ENCODE measurements at regions not wholly inside any gene's neighbourhood (a gene's known extent, or its start where the extent isn't known, plus 50 kb on each side); places are given as distances from the start of the nearest gene placed in this dataset.
"Not testable (repeated sequence)": the region's sequence is repeated elsewhere in the genome, so short reads cannot be mapped to it uniquely, and the experiment has no call there.

DNA sequence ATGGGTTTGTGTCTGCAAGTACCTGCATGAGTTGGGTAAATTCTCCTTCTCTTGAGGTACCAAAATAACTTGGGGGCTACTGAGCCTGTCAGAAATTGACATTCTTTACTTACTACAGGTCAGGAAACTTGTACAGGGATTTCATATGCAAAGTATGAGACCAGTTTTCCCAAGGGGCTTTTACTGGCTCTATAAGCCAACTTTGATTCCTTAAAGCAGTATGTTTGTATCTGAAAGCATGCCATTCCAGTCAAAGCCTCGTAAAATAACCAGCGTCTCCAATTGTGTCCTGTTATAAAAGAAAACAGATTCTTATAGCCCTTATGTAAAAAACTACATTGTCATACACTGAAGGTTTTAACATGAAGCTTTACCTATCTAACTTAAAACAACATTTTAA, 90.2 kb downstream of the ZNF467 start:
- no peak for DNase-seq

DNA sequence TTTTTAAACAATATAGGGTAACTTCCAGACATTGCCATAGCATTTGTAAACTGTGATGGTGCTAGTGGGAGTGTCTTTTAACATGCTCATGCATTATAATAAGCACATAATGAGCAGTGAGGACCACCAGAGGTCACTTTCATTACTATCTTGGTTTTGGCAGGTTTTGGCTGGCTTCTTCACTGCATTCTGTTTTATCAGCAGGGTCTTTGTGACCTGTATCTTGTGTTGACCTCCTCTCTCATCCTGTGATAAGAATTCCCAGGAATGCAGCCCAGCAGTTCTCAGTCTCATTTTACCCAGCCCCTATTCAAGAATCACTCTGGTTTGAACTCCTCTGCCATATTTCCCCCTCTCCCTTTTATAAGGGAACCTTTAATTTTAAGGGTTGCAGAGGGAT, 91.3 kb downstream of the ZNF467 start:
- DNase-seq, result no peak

DNA sequence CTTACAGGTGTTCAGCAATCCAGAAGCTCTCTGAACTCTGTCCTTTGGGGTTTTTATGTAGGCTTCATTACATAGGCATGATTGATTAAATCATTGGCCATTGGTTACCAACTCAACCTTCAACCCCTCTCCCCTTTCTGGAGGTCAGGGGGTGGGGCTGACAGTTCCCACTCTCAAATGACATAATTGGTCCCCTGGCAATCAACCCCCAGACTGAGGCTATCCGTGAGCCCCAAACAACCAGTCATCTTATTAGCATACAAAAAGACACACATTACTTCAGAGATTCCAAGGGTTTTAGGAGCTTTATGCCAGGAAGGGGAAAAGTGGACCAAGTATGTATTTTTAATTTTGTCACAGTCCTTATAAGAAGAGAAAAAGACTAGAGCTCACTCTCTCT, 92.1 kb downstream of the ZNF467 start:
- no peak for DNase-seq

DNA sequence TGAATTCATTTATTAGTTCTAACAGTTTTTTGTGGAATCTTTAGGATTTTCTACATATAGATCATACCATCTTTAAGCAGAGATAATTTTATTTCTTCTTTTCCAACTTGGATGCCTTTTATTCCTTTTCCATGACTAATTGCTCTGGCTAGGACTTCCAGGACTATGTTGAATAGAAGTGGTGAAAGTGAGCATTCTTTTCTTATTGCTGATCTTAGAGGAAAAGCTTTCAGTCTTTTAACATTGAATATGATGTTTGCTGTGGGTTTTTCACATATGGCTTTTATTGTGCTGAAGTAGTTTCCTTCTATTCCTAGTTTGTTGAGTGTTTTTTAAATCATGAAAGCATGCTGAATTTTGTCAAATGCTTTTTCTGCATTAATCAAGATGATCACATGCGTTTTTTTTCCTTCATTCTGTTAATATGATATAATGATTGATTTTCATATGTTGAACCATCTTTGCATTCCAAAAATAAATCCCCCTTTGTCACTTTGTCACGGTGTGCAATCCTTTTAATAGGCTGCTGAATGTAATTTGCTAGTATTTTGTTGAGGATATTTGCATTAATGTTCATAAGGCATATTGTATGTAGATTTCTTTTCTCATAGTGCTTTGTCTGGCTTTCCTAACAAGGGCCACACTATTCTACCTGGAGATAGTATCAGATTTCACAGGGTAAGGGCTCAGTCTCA, 92.9 kb downstream of the ZNF467 start:
- no peak for DNase-seq

DNA sequence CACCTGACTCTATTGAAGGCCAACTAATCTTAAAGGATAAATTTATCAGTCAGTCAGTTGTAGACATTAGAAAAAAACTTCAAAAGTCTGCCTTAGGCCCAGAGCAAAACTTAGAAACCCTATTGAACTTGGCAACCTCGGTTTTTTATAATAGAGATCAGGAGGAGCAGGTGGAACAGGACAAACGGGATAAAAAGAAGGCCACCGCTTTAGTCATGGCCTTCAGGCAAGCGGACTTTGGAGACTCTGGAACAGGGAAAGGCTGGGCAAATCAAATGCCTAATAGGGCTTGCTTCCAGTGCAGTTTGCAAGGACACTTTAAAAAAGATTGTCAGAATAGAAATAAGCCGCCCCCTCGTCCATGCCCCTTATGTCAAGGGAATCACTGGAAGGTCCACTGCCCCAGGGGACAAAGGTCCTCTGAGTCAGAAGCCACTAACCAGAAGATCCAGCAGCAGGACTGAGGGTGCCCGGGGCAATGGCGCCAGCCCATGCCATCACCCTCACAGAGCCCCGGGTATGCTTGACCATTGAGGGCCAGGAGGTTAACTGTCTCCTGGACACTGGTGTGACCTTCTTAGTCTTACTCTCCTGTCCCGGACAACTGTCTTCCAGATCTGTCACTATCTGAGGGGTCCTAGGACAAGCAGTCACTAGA, 98.5 kb downstream of the ZNF467 start:
- not testable (repeated sequence) for DNase-seq

DNA sequence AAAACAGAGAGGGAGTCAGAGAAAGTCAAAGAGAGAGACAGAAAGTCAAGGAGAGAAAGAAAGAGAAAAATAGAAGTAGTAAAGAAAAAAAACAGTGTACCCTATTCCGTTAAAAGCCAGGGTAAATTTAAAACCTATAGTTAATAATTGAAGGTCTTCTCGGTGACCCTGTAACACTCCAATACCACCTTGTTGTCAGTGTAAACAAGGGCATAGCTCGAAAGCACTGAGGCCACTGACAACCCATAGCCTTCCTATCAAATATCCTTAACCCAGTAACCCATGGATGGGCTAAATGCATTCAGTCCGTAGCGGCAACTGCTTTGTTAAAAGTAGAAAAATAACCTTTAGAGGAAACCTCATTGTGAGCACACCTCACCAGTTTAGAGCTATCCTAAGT, 100.4 kb downstream of the ZNF467 start:
- DNase-seq, result no peak

DNA sequence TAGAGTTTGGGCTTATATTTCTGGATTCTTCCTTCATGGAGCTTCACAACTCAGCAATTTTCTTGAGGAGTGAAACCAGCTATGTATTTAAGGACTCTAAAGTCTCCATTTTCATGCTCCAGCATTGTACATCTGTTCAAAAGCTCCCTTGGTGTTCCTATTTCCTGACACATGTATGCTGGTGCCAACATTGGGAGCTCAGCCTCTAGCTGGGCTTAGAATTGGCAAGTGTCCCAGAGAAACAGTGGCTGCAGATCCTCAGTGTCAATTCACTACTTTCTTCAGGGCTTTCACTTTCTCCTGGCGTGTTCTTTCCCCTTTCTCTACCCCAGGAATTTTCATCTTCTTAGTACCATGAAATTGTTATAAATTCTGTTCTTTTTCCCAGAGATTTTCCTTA, 103.1 kb downstream of the ZNF467 start:
- DNase-seq, result no peak

DNA sequence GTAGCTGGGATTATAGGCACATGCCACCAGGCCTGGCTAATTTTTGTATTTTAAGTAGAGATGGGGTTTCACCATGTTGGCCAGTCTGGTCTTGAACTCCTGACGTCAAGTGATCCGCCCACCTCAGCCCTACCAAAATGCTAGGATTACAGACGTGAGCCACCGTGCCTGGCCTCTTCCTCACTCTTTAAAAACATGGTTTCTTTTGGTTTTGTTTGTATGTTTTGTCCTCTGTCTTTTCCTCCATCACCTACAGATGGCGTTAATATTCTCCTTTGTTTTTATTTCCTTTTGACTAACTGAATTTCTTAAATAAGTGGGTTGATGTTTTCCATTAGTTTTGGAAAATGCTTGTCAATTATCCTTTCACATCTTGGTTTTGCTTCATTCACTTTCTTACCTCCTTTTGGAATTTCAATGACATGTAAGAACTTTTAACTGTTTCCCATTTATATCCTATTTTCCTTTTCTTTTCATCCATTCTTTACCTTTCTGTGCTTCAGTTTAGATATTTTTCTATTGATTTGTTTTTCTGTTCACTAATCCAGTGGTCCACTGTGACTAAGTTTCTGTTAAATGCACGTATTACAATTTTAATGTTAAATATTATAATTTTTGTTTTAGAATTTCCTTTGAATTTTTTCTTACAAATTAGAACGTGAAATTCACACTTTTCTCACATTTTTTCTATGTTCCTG, 104.1 kb downstream of the ZNF467 start:
- DNase-seq, result no peak

DNA sequence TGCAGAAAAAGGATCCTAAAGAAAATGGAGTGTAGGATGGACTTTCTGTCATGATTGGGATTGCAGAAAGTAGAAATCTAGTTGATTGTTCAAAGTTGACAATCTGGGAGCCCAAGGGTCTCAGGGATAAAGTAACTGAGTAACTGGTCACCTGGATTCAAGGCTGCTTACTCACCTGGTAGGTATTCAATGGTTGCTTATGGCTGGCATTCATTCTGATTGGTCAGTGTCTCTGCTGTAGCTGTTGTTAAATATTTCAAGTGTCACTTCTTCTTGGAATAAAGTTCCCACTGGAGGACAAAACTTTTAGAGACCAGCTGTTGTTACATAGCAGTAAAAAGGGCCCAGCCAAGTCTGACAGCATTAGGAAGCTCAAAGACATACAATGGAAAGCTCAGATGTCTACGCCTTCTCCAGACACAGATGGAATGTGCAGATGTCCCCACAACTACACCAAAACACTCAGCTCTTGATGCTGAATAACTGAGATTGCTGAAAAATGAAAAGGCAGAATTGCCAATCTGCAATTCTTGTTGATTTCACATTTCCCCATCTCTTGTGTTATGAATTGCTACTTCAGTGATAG, 106.9 kb downstream of the ZNF467 start:
- no peak for DNase-seq

DNA sequence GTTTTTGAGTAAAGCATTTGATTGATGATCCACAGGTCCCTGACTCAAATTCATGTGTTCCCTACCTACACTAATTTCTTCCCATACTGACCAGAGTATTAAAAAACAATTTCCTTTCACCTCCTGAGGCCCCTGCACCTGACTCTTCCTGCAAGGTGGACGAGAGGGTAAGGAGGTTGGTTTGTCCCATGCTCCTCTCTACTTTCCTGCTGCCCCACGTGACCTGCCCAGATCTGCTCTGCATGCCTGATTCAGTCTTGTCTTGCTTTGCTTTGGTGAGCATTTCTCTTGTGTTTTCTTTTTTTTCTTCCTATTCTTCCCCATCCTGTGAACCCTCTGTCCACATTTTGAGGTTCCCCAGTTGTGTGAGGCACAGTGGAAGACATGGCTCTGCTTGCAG, 107.8 kb downstream of the ZNF467 start:
- not testable (repeated sequence) for DNase-seq

DNA sequence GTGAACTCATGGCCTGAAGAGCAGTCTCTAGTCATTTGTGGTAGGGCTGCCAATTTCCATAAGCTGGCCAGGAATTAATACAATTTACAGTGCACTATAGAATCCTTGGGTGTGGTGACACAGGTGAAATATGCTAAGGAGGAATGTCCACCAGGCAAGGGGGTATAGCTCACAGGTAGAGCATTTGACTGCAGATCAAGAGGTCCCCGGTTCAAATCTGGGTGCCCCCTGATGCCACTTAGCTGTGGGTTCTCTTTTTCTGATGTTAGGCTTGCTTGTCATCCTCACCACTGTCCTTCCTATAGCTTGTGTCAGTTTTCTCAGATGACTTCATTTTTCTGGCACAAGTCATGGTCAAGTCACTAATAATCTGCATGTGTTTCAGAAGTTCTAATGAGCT, 108.7 kb downstream of the ZNF467 start:
- no peak for DNase-seq

DNA sequence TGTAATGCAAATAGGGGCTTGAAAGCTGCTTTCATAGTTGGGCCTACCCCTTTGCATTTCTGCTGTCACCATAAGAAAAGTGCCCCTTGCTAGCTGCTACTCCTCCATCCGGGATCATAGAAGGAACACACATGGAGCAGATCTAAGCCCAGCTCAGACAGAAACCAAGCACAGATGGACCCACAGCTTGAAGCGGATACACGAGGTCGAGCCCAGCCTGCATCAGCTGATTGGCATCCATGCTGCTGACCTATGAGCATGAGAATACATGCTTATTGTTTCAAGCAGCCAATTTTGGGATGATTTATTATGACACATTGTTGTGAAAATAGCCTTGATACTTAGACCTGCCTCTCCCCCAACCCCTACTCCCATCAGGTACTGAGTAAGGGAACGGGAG, 109.2 kb downstream of the ZNF467 start:
- DNase-seq, result no peak

DNA sequence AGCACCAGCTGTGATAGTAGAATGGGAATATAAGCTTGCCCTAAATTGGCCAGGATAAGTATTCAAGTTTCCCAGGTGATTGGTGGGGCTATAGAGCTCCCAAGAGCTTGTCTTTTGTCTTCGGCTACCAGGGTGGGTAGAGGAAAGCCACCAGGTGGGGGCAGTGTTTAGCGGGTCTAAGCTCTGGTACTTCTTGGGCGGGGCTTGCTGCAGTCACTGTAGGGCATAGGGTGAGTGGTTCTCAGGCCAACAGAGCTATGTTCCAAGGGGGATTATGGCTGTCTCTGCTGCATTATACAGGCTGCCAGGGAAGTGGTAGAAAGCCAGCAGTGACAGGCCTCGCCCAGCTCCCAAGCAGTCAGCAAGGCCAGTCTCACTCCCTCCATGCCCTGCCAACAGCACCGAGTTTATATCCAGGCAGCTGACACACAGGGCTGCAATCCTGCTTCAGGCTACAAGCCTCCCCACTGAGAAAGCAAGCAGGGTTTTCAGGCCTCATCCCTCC, 110.7 kb downstream of the ZNF467 start:
- DNase-seq, result no peak

DNA sequence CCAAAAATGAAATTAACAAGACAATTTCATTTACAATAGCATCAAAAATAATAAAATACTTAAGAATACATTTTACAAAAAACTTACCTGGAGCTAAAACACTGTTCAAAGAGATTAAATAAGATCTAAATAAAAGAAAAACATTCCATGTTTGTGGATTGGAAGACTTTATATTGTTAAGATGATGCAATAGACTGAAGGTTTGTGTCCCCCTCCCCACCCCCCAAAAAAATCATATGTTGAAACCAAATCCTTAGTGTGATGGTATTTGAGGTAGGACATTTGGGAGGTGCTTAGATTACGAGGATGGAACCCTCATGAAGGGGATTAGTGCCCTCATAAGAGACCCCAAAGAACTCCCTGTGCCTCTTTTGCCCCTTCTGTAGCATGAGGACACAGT, 117.6 kb downstream of the ZNF467 start:
- no peak for DNase-seq

DNA sequence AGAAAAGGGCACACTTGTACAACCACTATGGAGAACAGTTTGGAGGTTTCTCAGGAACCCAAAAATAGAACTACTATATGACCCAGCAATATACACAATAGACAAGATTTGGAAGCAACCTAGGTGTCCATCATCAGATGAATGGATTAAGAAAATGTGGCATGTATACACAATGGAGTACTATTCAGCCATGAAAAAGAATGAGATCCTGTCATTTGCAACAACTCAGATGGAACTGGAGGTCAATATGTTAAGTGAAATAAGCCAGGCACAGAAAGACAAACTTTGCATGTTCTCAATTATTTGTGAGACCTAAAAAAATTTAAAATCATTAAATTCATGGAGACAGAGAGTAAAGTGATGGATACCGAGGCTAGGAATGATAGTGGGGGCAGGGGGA, 118.8 kb downstream of the ZNF467 start:
- DNase-seq, result no peak

DNA sequence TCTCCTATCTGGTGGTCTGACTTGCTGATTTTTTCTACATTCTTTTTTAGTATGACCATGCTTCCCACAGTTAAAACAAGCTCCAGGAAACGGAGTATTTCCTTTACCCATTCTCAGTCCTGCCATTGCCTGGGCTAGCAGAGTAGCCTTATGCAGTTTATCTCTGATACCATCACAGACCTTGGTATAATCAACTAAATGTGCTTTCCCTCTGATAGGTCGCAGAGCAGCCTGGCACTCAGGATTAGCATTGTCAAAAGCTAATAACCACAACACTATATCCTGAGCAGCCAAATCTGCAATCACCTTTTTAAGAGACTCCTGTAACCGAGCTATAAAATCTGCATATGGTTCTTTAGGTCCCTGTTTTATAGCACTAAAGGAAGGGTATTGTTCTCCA, 123.2 kb downstream of the ZNF467 start:
- DNase-seq, result not testable (repeated sequence)

DNA sequence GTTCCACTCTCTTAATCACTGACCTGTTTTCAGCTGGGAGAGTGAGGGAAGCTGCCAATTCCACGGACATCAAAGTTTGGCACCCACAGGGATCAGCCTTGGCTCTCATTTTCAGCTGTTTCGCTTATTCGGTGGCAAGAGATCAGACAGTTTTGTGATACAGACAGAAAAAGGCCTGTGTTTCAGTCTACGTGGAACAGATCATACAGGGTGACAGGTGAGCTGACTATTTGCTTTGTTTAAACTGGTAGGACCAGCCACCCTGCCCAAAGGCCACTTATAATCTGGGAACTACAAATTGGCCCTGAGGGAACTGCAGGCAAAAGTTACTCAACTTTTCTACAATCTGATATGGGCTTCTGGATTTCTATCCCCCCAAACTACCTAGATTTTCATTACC, 128.6 kb downstream of the ZNF467 start:
- no peak for DNase-seq

DNA sequence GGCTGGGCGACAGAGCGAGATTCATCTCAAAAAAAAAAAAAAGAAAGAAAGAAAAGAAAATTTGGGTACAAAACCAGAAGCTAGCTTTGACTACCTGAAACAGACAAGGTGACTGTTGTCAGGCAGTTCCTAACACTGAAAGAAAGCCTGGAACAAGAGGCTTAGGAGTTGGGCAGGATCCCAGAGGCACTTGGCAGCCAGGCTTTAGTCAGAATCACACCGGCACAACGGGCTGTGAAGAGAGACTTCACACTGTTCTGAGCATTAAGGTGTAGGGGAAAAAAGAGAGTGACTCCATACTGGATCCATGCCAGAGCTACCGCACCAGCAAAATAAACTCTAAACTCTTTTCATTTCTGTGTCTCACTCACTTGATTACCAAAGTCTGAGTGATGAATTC, 130.8 kb downstream of the ZNF467 start:
- no peak for DNase-seq

DNA sequence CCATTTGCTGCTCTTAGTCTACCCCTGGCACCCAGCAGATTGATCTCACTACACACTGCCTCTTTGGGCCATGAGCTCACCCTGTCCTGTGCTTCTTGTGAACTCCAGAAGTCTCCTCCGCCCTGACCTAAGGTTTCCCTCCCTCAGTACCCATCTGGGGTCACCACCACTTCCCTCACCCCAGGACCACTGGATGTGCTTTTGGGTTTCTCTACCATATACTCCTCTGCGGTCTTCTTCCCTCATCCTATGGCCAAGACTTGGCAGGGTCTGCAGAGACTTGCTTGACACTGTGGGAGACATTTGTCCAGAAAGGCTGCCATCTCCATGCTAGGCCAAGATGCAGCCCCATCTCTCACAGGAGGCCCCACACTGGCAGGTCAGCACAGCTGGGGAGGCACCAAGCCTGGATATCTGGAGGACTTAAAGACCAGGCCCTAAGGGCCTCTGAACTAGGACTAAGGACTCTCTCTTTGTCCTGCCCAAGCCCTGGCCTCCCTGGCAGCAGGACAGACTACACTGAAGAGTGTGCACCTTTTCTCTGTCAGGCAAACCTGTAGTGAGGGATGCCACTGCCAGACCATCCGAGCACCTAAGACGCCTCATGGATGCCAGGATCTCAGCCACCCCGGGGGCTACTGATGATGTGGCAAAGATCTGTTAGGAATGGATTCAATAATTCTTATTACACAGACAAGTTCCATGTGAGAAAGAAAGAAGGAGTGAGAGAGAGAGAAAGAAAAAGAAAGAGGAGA, 134.6 kb downstream of the ZNF467 start:
- no peak for DNase-seq

DNA sequence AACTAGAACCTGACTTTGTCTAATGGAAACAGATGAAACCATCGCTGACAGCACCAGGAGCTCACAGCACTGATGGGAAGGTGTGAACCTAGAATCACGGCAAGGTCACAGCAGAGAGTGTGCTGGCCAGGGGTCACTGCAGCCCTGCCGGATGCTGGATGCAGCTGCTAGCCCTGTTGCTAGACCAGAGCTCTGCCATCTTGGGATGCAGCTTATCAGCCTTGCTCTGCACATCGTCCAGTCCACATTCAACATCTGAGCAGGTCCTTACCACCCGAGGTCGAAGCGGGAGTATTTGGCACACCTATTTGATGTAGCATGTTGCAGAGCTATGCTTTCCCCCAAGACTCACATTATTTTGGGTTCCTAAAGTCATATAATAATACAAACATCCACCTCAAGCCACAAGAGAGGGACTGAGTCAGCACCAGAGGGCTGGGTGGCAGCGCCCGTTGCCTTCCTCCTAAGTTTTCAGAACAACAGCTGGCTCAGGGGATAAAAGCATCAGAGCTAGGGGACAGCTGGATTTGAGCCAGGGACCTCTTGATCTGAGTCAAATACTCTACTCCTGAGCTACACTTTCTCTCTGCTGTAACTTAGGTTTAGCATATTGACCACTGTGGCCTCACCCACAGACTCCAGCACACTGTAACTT, 135.3 kb downstream of the ZNF467 start:
- DNase-seq, result no peak

DNA sequence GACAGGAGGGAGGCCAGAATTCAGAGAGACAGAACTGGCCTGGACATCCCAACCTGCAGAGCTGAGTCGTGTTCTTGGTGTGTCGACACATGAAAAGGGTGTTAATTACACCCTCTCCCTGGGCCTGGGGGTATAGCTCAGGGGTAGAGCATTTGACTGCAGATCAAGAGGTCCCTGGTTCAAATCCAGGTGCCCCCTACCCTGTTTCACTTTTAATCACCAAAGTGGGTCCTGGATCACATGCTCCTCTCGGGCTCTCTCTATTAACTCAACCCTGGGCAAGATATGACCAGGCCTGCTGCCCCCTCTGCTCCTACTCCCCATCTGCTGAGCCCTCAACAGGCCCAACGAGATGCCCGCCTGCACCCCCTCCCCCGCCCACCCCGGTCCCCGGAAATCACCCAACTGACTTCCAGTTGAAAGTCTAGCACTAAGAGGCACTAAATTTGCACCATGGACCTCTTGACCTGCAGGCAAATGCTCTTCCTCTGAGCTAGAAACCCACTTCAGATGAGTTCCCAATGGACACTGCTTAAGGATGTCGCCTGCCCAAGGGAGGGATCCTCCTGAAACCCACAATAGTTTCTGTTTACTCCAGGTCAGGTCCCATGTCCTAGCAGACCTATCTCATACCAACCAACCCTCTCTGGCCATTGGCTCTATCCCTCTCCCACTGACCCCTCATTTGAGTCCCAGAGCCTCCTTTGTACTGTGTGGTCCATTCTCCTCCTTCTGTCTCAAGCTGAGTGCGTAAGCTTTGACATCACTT, 137.6 kb downstream of the ZNF467 start:
- no peak for DNase-seq

All from renal pelvis (tissue), 1 donor.